Adrenal gland (tissue), 5 donors: ENCODE measurements at regions not wholly inside any gene's neighbourhood (a gene's known extent, or its start where the extent isn't known, plus 50 kb on each side); places are given as distances from the start of the nearest gene placed in this dataset.

Experiments used
- CTCF ChIP-seq, 6 experiments: fragments of 450-650 bp in 4 of 6; fragments of 200-600 bp in 2 of 6; sonication (generic) in 1 of 6; IDR thresholded peaks; 1 replicate in 5 of 6; 2 replicates in 1 of 6; pipeline versions ENCODE4 v1.5.1 to v1.8.0; 2016 to 2021; ENCODE audit warnings: antibody characterized with exemption in 6 of 6, mild to moderate bottlenecking in 2 of 6, moderate library complexity in 1 of 6
- POLR2A ChIP-seq, 2 donors: fragments of 450-650 bp; IDR thresholded peaks; one replicate each; pipeline ENCODE4 v1.6.1; 2017; ENCODE audit warnings: antibody characterized with exemption in 2 of 2, mild to moderate bottlenecking in 2 of 2, moderate library complexity in 1 of 2
- donor health status: DM: no; HTN: no; CAD: no.

GRCh38 chr3:36032180-36033047 lies 347.9 kb upstream of the STAC start:
- TF ChIP-seq CTCF (IDR thresholded peaks at IDR 0.05) (no peak), POLR2A (IDR thresholded peaks at IDR 0.05) (no peak)
